ENCODE measurements at regions not wholly inside any gene's neighbourhood (a gene's known extent, or its start where the extent isn't known, plus 50 kb on each side); places are given as distances from the start of the nearest gene placed in this dataset.

DNA sequence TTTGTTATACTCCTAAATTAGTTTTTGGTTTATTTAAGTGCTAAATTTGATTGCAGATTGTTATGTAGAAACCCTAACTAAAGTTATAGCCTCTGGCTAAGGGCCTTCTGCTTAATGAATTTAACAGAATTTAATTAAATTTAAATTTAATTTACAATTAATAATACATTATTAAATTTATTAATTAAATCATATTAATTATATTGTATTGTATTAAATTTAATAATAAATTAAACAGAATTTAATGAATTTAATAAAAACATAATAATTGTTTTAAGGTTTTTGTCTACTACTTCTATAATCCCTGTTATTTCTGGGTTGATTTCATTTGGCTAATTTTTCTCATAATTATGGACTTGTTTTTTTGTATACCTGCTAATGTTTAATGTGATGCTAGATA is 141.9 kb upstream of the TECRL start:
- DNase-seq, result no peak

DNA sequence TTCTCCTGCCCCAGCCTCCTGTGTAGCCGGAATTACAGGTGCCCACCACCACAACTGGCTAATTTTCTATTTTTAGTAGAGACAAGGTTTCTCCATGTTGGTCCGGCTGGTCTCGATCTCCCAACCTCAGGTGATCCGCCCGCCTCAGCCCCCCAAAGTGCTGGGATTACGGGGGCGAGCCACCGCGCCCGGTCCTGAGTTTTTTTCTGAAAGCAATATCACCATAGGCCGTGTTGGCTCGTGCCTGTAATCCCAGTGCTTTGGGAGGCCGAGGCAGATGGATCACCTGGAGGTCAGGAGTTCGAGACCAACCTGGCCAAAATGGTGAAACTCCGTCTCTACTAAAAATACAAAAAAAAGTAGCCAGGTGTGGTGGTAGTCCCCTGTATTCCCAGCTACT is 136.3 kb upstream of the TECRL start:
- DNase-seq, result no peak

DNA sequence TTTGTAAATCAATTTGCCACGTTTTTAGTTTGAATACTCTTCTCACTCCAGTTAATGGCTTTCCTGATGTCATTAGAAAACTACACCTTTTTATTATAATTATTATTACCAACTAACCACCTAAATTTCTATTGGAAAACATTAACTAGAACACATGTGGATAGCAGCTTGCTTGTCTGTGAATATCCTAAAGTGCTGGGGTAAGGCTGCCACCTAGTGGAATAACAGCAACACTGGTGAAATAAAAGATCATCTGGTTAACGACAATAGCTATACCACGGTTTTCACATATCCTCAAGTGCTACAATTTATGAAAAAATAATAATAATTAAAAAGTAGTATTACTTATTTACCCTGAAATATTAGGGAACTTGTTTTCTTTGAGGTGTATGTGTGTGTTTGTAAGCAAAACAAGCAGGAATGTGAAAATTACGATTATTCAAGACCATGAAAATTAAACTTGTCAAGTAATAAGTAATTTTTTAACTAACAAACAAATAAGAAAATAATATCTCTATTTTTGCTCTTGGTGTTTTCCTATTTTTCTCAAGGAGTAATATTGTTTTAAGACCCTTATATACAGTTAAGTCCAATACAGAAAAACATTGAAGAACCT is 130.1 kb upstream of the TECRL start:
- peak; percentile 68 for DNase-seq

DNA sequence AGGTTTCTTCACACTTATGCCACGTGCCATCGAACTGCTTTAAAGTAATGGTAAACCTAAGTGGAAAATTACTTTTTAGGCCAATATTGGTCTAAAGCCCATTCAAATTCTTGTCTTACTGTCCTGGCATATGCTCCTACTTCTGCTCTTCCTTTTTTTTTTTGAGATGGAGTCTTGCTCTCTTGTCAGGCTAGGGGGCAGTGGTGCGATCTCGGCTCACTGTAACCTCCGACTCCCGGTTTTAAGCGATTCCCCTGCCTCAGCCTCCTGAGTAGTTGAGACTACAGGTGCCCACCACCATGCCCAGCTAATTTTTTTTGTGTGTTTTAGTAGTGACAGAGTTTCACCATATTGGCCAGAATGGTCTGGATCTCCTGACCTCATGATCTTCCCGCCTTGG is 129.0 kb upstream of the TECRL start:
- DNase-seq, result no peak

DNA sequence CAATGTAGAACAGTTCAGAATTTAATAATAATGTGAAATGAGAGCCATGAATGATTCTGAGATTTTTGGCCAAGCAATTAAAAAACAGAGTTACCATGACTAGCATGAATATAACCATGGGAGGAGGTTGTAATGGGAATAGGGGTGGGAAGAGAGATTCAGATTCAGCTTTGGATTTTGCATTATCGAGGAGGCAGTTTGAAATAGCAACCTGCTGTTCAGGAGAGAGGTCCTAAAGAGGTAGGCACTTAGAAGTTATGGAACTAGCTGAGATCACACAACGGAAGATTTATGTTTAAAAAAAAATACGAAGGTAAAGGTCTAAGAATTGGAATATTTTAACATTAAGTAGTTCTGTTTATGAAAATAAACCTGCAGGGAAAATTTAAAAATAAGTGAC is 124.4 kb upstream of the TECRL start:
- no peak for DNase-seq

DNA sequence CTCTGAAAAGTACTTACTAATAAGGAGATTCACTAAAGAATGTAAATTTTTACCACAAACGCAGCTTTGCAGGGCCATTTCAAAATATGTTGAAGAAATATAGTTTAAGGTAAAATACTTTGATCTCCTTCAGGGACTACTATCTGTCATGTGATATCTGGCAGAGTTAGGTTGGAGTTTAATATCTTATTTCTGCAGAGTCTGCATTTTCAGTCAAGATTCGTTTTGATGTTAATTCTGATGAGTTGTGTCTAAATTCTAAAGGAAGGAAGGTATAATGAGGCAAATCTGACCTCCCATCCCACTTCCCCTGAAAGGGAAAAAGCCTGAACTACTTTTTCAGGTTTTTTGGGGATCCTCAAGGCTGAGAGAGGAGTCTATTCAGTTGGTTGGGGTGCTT is 123.9 kb upstream of the TECRL start:
- DNase-seq, result no peak

DNA sequence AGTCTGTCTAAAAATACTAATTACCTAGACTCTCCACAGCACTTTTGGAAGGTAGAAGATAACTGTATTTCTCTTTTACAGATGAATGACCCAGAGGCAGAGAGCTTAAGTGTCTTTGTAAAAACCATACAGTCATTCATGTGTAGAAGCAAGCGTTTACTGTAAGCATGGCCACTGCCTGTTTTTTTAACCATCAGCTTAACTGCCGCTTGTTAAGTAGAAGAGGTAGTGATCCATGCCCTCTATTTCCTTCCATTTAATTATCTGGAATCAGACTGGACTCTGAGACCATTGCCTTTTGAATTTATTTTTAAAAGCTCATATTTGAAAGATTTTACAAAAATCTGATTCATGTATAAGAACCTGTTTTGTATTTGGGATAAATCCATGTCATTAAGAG is 111.2 kb upstream of the TECRL start:
- DNase-seq, result no peak

DNA sequence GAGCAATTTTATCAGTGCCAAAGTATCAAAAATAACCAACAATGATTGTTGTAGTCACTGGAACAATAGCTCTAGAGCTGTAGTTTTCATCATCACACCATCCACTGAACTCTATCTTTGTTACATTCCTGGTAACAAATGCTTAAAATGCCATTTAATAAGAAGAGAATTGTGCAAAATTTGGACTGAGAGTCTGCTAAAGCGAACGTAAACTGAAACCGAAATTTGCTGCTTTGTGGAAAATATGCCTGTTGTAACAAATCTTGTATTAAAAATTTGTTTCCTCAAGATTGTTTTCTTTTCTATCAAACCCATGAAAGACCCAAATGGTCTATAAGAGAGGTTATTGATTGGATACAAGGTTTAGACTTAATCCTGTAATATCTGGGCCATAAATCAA is 109.3 kb upstream of the TECRL start:
- DNase-seq, result no peak

DNA sequence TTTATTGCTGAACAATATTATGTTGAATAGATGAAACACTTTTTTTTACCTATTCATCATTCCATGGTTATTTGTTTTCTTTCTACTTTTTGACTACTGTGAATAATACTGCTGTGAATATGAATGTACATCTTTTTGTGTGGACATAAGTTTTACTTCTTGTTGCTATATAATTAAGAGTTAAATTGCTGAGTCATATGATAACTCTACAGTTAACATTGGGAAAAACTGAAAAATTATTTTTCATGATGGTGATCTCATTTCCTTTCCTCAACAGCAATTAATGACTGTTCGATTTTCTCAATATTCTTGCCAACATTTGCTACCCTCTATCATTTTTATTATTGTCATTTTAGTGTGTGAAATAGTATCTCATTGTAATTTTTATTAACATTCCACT is 106.9 kb upstream of the TECRL start:
- DNase-seq, result no peak

DNA sequence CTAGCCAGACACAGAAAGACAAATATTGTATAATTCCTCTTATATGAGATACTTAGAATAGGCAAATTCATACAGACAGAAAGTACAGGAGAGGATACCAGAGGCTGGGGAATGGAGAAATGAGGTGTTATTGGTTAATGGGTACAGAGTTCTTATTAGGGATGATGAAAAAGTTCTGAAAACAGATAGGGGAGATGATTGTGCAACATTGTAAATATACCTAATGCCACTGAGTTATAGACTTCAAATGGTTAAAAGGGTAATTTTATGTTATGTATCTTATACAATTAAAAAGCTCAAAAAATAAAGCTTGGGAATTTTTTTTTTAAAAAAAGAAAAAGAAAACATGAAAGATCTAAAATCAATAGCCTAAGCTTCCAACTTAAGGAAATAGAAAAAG is 98.8 kb upstream of the TECRL start:
- DNase-seq, result no peak

DNA sequence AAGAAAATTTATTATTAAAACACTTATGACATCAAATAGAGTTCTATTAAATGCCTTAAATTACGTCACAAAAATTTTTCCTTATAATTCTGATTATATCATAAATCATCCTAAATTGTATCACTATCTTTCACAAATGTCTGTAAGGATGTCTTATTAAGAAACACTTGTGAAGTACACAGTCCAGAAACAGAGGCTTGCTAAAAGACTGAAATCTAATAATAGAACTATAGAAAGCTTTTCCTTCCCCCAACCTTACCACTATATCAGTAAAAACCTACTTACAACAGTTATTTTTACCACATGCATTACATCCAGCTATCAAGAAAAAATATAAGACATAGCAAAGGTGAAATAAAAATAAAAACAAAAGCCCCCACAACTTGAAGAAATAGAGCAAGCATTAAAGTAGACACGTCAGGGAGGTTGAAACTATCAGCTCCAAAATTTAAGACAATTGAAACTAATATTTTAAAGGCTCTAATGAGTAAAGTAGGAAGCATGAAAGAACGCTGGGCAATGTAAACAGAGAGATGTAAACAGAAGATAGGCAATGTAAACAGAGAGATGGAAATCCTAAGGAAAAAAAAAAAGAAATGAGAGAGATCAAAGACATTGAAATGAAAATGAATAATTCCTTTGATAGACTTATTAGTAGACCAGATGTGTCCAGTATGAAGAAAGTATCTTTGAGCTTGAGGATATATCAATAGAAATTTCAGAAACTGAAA is 94.9 kb upstream of the TECRL start:
- no peak for DNase-seq

DNA sequence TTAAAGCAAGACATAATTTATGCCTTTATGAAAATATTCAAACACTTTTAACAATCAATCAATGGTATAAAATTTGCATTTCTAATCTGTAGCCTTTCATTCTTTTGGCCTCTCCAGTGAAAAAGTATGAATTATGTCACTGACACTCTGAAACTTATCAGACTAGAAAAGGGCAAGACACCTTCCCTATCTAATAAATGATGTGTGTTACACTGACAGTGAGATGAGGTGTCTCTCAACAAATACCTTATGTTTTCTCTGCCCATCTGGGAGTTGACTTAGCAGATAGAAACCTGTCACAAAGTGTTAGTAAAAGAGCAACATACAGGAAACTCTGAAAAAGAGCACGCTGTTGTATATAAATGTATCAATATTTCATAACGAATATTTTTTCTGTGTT is 94.2 kb upstream of the TECRL start:
- DNase-seq, result no peak

DNA sequence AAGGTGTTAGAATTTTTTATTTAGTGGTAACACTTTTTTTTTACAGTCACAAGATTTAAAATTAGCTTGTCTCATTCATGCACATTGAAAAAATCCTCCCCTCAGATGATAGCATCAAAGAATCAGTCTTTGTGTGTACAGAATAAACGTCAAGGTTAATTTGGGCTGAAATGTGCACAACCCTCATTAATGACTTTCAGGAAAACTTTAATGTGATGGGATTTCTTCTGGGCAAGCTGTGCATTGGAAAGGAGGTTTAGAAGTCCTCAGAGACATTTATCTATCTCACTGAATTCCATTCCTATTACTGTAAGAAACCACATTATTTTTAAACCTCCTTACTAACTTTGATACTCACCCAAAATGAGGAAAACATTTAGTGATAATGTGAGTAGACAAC is 88.2 kb upstream of the TECRL start:
- DNase-seq, result no peak

DNA sequence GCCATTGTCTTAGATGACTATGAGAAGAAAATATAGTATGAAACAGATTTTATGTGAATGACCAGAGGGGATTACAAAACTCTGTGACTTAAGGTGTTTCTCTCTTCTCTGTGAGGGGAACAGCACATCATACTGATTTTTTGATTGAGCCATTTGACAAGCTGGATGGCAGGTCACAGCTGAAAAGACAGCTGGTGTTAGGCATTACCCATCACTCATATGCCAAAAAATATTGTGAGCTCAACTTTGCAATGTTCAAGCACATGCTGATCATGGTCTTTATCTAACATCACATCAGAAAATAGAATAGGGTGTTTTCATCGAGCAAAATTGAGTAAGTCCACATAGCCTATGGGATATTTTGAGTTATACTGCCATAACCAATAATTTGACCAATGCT is 86.7 kb upstream of the TECRL start:
- DNase-seq, result no peak

DNA sequence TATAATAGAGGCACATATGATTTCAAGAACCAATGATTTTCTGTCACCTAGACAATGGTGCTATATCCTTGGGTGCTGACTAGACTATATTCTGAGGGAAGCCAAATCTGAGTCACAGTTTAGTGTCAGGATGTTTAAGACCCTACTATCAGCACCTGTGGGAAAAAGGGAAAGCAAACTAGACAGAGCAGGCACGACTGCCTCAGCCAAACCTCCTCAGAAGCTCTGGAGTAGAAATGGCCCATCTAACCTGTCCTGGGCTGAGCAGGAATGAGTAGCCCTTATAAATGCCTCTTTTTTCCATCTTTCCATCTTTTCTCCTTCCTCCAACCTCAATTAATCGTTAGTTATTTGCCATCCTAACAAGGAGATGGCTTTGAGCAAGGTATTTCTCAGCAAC is 80.4 kb upstream of the TECRL start:
- DNase-seq, result no peak

DNA sequence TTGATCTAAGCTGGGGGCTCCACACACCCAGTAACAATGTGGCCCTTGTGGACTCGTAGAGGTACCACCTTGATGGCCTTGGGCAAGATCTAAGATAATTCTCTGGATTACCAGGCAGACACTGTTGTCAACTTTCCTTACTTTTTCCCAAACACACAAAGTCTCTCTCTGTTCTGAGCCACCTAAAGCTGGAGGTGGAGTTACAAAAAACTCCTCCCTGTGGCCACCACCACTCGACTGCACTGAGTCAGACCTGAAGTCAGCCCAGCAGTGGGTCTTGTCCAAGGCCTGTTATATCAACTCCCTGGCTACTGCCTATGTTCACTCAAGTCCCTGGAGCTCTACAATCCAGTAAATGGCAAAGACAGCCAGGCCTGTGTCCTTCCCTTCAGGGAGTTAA is 70.1 kb upstream of the TECRL start:
- no peak for DNase-seq

DNA sequence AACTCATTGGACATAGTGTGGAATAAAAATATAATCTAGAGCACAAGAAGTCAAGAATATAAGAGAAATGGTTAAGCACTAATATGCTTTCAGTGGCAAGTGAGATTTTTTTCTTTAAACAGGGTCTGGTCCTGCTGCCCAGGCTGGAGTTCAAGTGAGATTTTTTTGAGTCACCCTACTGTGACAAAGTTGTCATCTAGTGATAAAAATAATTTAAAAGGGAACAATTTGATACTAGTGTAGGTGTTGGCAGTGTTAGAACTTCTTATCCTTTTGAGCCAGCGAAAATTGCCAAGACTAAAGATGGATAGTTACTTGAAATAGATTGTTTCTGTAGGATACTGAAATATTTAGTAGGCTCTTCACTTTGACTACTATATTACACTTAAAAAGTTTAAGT is 67.9 kb upstream of the TECRL start:
- DNase-seq, result no peak

DNA sequence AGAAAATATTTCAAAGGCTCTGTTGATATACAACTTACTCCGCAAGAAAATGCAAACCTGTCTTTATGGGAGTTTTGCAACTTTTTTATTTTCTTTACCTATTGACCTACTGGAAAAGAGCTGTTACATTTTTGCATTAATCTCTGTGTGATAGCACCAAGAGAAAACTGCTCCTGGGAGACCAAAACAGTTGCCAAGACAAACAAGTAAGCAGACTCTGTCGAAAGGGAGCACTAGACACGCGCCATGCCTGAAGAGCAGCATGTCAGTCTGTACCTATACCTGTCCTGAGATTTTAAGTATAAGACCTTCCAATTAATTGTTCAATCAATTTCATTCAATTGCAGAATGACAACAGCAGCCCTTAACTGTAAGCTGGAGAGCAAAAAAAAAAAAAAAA is 56.0 kb upstream of the TECRL start:
- DNase-seq, result no peak

DNA sequence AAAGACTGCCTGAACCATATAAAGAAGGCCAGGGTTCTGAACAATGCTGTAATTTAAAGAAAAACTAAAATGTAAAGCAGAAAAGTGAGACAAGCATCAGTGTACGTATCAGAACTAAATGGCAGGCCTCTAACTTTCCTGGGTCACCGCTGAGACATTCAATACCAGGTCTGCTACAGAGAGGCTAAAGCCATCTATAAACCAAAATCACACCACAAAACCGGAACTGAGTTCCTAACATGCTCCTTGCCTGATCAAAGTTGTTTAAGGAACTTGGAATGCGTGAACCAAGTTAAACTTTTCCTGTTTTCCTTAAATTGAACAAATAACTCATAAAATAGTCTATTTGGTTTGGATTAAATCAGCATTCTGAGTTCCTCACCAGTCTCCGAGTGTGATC is 55.3 kb upstream of the TECRL start:
- DNase-seq, result no peak

Measured in activated CD4-positive, alpha-beta T cell treated with anti-CD3 and anti-CD28 coated beads, Interleukin-2, Interleukin-6, amounts not matched to agents 100 ng/mL and 50 ng/mL, durations not matched to agents 16 hours and 8 hours (primary cell).